ENCODE measurements at regions not wholly inside any gene's neighbourhood (a gene's known extent, or its start where the extent isn't known, plus 50 kb on each side); places are given as distances from the start of the nearest gene placed in this dataset.
A peak's percentile ranks its signal among the peaks of the same experiment; 100 is the strongest.

DNA sequence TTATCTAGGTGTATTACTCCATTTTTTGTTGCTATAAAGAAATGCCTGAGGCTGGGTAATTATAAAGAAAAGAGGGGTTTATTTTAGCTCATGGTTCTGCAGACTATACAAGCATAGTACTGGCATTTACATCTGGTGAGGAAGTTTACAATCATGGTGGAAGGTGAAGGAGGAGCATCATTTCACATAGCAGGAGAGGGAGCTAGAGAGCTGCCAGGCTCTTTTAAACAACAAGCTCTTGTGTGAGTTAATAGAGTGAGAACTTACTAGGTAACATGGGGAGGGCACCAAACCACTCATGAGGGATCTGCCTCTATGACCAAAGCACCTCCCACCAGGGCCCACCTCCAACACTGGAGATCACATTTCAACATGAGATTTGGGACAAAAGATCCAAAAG is 221.7 kb upstream of the GPC6 start:
- Histone ChIP-seq H3K4me3 (ENCODE audit: extremely low read depth in 1 of 4, insufficient read depth in 2 of 4, low read depth in 3 of 4, low read length in 4 of 4) (no peak overlapping the region), H3K23me2 (ENCODE audit: low read depth, low read length) (no peaks in the 10 kb centered on the region), H3K9me3 (ENCODE audit: insufficient read depth in 2 of 2, low read depth in 1 of 2, low read length in 1 of 2) (no peaks in the 10 kb centered on the region), H3K27ac (ENCODE audit: low read depth, low read length) (no peak overlapping the region), H2BK20ac (ENCODE audit: low read length) (no peak overlapping the region), H4K20me1 (replicated peaks in 1 of 2; ENCODE audit: control insufficient read depth in 1 of 2, insufficient read depth in 2 of 2, low read length in 2 of 2) (no peaks in the 10 kb centered on the region), H3K4me2 (ENCODE audit: insufficient read depth in 1 of 2, low read depth in 2 of 2, low read length in 2 of 2) (no peak overlapping the region), H3K27me3 (replicated peaks in 1 of 4; ENCODE audit: control insufficient read depth in 3 of 4, extremely low read depth in 1 of 4, insufficient read depth in 3 of 4, low read length in 3 of 4) (no peaks in the 10 kb centered on the region), H3K4me1 (replicated peaks in 1 of 4; ENCODE audit: control insufficient read depth in 3 of 4, insufficient read depth in 4 of 4, low read length in 3 of 4) (no peaks in the 10 kb centered on the region), H3K79me2 (ENCODE audit: control insufficient read depth in 1 of 2, insufficient read depth in 2 of 2, low read length in 2 of 2) (no peaks in the 10 kb centered on the region), H3K79me1 (ENCODE audit: low read depth, low read length) (no peaks in the 10 kb centered on the region), H2AK5ac (ENCODE audit: low read depth, low read length) (no peak overlapping the region), H3K36me3 (ENCODE audit: control insufficient read depth in 2 of 4, insufficient read depth in 4 of 4, low read length in 3 of 4) (no peaks in the 10 kb centered on the region), H3K18ac (ENCODE audit: extremely low read depth, low read length) (no peak overlapping the region), H2BK12ac (ENCODE audit: low read depth, low read length) (no peak overlapping the region), H4K8ac (ENCODE audit: extremely low read depth, insufficient read depth, low read length) (no peak overlapping the region), H3K4ac (replicated peaks; ENCODE audit: insufficient read length, low read depth, low read length) (no peak overlapping the region), H4K91ac (replicated peaks; ENCODE audit: insufficient read length, low read length) (no peak overlapping the region), H3K56ac (replicated peaks; ENCODE audit: insufficient read length, low read depth, low read length) (no peak overlapping the region), H3K14ac (ENCODE audit: insufficient read length) (no peak overlapping the region), H3K23ac (ENCODE audit: insufficient read length) (no peak overlapping the region), H2BK5ac (ENCODE audit: low read depth, low read length) (no peak overlapping the region), H2AFZ (ENCODE audit: low read length) (no peak overlapping the region), H3K9ac (replicated peaks in 1 of 4; ENCODE audit: extremely low read depth in 1 of 4, low read depth in 3 of 4, low read length in 3 of 4) (no peak overlapping the region), H2BK120ac (replicated peaks; ENCODE audit: low read depth, low read length) (no peak overlapping the region), H2BK15ac (ENCODE audit: low read length) (no peak overlapping the region), H4K5ac (ENCODE audit: insufficient read length, low read depth, low read length) (no peak overlapping the region)
- ChIA-PET CTCF (ENCODE audit: partially characterized antibody) (interaction anchor here (0.6 to 3.5 kb wide), 21 partner anchors 11 to 1357 kb away, joined by 3 to 16 read pairs (median 3); no protein-coding TSS in a partner anchor), POLR2A (ENCODE audit: partially characterized antibody) (interaction anchor here (1.3 kb wide), 1 partner anchor 222 kb away, joined by 3 read pairs; the partner anchor contains the start of gene GPC6)
- no peak for TF ChIP-seq CREB1 (IDR thresholded peaks at IDR 0.05)
- TF ChIP-seq, protein P1, sequence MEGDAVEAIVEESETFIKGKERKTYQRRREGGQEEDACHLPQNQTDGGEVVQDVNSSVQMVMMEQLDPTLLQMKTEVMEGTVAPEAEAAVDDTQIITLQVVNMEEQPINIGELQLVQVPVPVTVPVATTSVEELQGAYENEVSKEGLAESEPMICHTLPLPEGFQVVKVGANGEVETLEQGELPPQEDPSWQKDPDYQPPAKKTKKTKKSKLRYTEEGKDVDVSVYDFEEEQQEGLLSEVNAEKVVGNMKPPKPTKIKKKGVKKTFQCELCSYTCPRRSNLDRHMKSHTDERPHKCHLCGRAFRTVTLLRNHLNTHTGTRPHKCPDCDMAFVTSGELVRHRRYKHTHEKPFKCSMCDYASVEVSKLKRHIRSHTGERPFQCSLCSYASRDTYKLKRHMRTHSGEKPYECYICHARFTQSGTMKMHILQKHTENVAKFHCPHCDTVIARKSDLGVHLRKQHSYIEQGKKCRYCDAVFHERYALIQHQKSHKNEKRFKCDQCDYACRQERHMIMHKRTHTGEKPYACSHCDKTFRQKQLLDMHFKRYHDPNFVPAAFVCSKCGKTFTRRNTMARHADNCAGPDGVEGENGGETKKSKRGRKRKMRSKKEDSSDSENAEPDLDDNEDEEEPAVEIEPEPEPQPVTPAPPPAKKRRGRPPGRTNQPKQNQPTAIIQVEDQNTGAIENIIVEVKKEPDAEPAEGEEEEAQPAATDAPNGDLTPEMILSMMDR (IDR thresholded peaks at IDR 0.05; ENCODE audit: control extremely low read depth in 1 of 3, insufficient read depth in 1 of 3, low read depth in 1 of 3, low read length in 3 of 3), result peak in 2 of 3 experiments; percentile 54 to 65; a peak in 3 of 4 replicates
- TF ChIP-seq RAD21 (IDR thresholded peaks at IDR 0.05 in 1 of 2, conservative IDR thresholded peaks at IDR 0.05 in 1 of 2; ENCODE audit: low read depth in 2 of 2, low read length in 2 of 2), result peak; percentile 73 to 77
- DNase-seq (ENCODE audit: low read depth in 1 of 2, low spot score in 2 of 2) (peak in 1 of 2 experiments; percentile 10), FAIRE-seq (no peak)
